ENCODE measurements at regions not wholly inside any gene's neighbourhood (a gene's known extent, or its start where the extent isn't known, plus 50 kb on each side); places are given as distances from the start of the nearest gene placed in this dataset.

DNA sequence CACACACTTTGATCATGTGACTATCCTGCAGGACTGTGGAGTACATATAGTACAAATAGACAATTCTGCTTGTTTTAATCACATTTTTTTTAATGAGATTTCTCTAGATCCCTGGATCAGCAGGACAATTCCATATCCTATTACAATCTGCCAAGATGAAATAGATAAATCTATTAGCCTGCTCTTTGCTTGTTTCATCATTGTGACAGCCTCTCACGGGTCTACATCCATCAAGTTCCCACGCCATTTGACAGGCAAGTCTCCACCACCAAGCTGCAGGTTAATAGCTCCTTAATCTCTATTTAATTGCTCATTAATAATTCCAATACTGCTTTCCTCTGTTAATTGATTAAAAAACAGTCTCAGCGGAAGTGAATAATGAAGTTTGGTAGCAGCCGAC, 671.5 kb downstream of the CCSER2 start:
- Mint-ChIP-seq H3K4me1 (ENCODE audit: low read depth) (no peaks in the 10 kb centered on the region), H3K27me3 (no peaks in the 10 kb centered on the region), H3K4me3 (no peak overlapping the region), H3K9me3 (no peaks in the 10 kb centered on the region), H3K36me3 (ENCODE audit: low read depth) (no peaks in the 10 kb centered on the region), H3K27ac (no peak overlapping the region)
- ChIA-PET CTCF (interaction anchor here (0.9 kb wide), 1 partner anchor 15 kb away, joined by 3 read pairs; no protein-coding TSS in a partner anchor), POLR2A (no interaction called here)
- intact Hi-C loops (cut with micrococcal nuclease) = no loop called here
- no peak for DNase-seq
- ATAC-seq = no peak
- TF ChIP-seq, protein P1, sequence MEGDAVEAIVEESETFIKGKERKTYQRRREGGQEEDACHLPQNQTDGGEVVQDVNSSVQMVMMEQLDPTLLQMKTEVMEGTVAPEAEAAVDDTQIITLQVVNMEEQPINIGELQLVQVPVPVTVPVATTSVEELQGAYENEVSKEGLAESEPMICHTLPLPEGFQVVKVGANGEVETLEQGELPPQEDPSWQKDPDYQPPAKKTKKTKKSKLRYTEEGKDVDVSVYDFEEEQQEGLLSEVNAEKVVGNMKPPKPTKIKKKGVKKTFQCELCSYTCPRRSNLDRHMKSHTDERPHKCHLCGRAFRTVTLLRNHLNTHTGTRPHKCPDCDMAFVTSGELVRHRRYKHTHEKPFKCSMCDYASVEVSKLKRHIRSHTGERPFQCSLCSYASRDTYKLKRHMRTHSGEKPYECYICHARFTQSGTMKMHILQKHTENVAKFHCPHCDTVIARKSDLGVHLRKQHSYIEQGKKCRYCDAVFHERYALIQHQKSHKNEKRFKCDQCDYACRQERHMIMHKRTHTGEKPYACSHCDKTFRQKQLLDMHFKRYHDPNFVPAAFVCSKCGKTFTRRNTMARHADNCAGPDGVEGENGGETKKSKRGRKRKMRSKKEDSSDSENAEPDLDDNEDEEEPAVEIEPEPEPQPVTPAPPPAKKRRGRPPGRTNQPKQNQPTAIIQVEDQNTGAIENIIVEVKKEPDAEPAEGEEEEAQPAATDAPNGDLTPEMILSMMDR (IDR thresholded peaks at IDR 0.05) = no peak

DNA sequence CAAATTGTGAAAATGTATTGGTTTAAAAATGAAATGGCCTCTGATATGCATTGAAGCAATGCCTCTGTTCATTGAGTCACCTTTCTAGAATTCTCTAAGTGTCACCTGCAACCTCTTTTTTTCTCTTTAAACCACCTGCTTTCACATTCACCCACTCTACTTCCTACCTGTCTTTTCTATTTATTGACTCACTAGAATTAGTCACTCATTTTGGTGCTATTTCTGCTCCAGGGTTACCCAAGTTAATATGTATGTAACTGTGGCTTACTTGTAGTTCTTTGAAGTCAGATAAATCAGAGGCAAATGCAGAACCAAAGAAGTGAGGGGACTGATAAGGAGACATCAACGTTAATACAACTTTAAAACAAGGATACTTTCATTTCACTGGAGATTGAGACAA, 674.7 kb downstream of the CCSER2 start:
- no peaks in the 10 kb centered on the region for H3K36me3 Mint-ChIP-seq (ENCODE audit: low read depth)

DNA sequence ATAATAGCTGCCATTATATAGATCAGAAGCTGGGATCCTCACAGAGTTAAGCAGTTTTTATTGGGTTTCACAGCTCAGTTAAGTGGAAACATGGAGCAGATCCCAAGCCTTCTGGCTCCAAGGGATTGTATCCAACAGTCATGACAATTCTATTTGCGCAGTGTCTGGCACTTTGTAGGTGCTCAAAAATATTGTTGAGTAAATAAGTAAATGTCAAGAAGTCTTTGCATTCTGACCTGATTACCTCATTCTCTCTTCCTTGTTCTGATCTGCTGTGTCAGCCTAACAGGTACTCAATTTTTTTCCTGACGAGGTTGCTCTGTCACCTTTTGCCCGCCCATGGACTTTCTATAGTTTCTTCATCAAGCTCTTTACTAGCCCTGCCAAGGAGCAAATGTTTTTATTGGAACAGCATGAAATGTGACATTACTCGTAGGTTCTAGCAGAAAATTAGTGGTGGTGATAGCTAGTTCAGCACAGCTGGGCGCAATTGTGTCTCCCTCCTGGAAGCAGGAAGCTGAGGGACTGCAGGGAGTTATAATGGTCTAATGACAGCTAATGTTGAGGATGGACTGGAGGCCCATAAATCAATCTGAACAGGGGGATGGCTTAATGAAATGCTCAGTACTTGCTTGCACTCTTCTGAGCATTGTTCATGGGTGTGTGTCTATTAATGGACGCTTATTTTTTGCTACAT, 680.2 kb downstream of the CCSER2 start:
- Mint-ChIP-seq H3K27ac (no peak overlapping the region), H3K36me3 (ENCODE audit: low read depth) (no peaks in the 10 kb centered on the region), H3K4me1 (ENCODE audit: low read depth) (no peaks in the 10 kb centered on the region), H3K4me3 (no peak overlapping the region), H3K27me3 (no peaks in the 10 kb centered on the region), H3K9me3 (no peaks in the 10 kb centered on the region)
- TF ChIP-seq, protein P1 (IDR thresholded peaks at IDR 0.05) = no peak
- DNase-seq = no peak
- ATAC-seq = no peak
- ChIA-PET CTCF (no interaction called here), POLR2A (no interaction called here)
- intact Hi-C loops (cut with micrococcal nuclease) = no loop called here

More for the DNA sequence above, 674.7 kb downstream of the CCSER2 start:
- Mint-ChIP-seq H3K4me1 (ENCODE audit: low read depth) (no peaks in the 10 kb centered on the region), H3K27me3 (no peaks in the 10 kb centered on the region), H3K27ac (no peak overlapping the region), H3K9me3 (no peaks in the 10 kb centered on the region), H3K4me3 (no peak overlapping the region)
- ChIA-PET CTCF (no interaction called here), POLR2A (no interaction called here)
- DNase-seq (no peak), ATAC-seq (no peak)
- TF ChIP-seq, protein P1 (IDR thresholded peaks at IDR 0.05) = no peak
- intact Hi-C loops (cut with micrococcal nuclease) = no loop called here

DNA sequence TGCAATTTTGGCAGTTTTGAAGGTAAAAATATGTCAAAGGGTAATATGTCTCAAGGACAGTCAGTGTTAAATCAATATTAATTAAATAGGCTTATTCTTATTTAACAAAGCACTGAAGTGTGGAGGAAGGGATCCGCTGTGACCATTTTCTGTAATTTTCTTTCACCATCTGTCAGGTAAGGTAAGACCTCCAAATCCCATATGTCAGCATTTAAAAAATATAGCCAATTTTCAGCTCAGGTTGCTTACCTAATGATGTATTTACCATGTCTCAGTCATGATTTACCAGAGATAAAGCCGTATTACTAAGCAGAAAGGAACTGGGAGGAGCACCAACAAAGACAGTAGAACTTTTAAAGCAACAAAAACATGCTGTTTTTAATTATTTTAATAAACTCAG, 683.9 kb downstream of the CCSER2 start:
- CTCF ChIA-PET = no interaction called here
- TF ChIP-seq, protein P1 (IDR thresholded peaks at IDR 0.05) = no peak

DNA sequence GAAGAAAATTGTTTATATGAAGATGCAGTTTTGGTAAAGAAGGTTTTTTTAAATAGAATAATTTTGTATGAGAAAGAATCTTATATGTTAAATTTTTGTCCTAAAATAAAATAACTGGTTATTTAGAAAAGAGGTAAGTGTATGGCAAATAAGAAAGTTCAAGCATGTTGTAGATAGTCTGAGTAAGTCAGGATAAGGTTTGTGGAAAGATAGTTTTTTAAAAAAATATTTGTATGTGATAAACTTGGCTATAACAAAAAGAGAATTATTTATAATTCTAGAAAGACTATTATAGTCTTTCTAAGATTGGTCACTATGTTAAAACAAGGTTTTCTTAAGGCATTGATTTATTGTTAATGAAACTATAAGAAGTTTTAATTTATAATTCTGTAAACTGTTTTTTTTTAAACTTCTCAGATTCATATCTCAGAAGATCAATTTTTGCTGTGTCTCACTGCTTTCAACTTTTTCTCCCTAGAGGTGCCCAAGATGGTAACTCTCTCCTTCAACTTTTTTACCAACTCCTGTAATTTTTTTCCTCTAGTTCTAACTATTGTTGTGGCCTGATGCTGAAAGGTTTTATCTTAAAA, 698.6 kb downstream of the CCSER2 start:
- POLR2A ChIA-PET = no interaction called here

More for the DNA sequence above, 683.9 kb downstream of the CCSER2 start:
- ATAC-seq (no peak), DNase-seq (no peak)
- no peaks in the 10 kb centered on the region for H3K4me1 Mint-ChIP-seq (ENCODE audit: low read depth)
- POLR2A ChIA-PET = no interaction called here
- no peak overlapping the region for H3K4me3 Mint-ChIP-seq
- H3K27ac Mint-ChIP-seq = no peak overlapping the region
- no peaks in the 10 kb centered on the region for H3K9me3 Mint-ChIP-seq
- intact Hi-C loops (cut with micrococcal nuclease) = no loop called here
- no peaks in the 10 kb centered on the region for H3K27me3 Mint-ChIP-seq
- H3K36me3 Mint-ChIP-seq (ENCODE audit: low read depth) = no peaks in the 10 kb centered on the region

More for the DNA sequence above, 698.6 kb downstream of the CCSER2 start:
- H3K27me3 Mint-ChIP-seq = no peaks in the 10 kb centered on the region
- H3K27ac Mint-ChIP-seq = no peak overlapping the region
- intact Hi-C loops (cut with micrococcal nuclease) = no loop called here
- DNase-seq = no peak
- H3K4me3 Mint-ChIP-seq = no peak overlapping the region
- TF ChIP-seq, protein P1 (IDR thresholded peaks at IDR 0.05) = no peak
- no peaks in the 10 kb centered on the region for H3K36me3 Mint-ChIP-seq (ENCODE audit: low read depth)
- H3K9me3 Mint-ChIP-seq = peaks cover 8% of the 10 kb centered on the region
- ATAC-seq = no peak
- no peaks in the 10 kb centered on the region for H3K4me1 Mint-ChIP-seq (ENCODE audit: low read depth)
- CTCF ChIA-PET = no interaction called here

All from activated CD8-positive, alpha-beta T cell treated with anti-CD3 and anti-CD28 coated beads for 36 hours (primary cell).